HuH-7 (cell line): ENCODE measurements at regions not wholly inside any gene's neighbourhood (a gene's known extent, or its start where the extent isn't known, plus 50 kb on each side); places are given as distances from the start of the nearest gene placed in this dataset.

Experiments used
- DNase-seq: peaks from one replicate; pipeline ENCODE4 v3.0.0; 2011; ENCODE audit warnings: low spot score

DNA sequence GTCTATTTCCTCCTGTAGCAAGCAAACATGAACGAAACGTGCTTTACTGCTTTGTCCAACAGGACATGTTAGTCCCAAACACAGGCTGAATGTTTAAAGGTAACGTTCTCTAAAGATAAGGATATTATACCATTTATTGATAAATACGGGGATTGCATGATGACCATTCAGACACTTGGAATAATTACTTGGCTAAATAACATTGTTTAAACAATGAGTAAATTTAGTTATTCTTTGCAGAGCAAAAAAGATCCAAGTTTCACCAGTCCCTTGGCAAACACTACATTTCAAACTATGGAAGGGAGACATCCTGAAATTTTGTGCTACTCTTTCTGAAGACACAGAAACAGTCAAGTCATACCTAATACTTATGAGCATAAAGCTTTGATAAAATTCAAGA is 88.0 kb downstream of the ZNF280B start:
- DNase-seq = no peak

DNA sequence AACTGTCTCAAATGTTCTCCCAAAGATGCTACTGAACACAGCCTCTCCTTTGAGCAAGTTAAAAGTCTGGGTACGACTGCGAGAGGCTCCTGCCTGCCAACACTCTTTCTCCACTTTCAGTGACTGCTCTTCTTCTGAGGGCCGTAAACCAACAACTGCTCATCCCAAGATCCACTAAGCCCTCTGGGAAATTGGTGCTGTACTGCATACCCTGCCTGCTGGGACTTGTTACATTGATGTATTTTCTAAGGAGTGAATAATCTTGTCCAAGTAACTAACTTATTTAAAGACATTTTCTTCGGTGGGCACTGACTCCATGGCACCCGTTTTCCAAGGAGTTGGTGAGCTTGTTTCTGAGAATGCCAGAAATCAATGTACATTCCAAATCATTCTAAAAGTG is 87.2 kb downstream of the ZNF280B start:
- DNase-seq = no peak

DNA sequence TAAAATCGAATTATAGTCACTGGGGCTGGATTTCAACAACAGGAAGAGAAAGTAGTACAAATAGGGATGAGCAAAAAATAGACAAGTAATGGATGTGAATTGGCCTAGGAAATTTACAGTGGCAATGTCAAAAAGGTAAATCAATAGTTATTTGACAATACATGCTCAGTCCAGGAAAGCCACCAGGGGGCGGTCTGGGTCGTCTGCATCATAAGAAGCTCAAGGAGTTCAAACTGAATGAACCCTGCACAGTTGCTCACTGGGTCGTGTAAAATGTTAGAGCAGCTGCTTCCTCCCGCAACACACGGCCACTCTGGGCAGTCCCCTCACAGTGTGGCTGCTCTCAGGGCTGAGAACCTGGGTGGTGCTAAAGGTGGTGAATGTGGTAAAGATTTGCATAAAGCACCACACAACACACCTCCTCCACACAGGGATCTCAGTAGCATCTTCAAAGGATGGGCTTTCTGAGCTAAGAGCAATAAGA is 85.9 kb downstream of the ZNF280B start:
- peak; percentile 57 for DNase-seq

DNA sequence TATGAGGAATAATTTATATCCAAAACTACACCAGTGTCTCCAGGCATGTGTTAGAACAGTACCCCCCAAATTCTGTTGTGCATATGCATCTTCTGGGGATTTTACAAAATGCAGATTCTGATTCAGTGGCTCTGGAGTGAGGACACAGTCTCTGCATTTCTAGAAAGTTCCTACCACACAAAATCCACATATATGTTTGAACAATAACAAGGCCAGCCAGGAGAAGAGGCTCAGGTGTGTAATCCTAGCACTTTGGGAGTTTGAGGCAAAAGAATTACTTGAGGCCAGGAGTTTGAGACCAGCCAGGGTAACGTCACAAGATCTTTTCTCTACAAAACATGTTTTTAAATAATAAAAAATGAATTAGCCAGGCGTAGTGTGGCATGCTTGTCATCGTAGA is 84.9 kb downstream of the ZNF280B start:
- DNase-seq = no peak

DNA sequence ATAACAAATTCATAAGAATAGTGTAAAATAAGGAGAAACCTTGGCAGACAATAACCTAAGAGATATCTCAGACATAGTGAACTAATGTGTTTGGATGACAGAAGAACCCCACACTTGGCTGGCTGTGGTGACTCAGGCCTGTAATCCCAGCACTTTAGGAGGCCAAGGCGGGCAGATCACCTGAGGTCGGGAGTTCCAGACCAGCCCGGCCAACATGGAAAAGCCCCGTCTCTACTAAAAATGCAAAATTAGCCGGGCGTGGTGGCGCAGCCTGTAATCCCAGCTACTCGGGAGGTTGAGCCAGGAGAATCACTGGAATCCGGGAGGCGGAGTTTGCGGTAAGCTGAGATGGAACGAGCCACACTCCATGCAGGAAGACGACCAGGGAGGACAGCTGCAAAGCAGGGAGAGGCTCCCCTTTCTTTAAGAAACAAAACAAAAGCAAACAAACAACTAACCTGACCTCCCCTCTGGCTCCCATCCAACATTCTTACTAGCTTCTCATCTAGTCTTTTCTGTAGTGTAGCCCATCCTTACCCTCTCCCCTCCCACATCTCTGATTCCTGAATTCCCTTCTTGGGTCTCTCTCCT is 84.2 kb downstream of the ZNF280B start:
- no peak for DNase-seq

DNA sequence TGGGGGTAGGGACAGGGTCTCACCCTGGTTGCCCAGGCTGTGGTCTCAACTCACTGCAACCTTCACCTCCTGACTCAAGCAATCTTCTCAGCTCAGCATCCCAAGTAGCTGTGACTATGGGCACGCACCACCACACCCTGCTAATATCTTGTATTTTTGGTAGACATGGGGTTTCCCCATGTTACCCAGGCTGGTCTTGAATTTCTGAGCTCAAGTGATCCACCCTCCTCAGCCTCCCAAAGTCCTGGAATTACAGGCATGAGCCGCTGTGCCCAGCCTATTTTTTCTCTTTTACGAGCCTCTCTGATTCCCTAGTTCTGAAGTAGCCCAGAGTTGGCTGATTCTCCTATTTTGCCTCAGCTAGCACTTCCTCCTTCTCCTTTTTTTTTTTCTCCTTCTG is 83.6 kb downstream of the ZNF280B start:
- no peak for DNase-seq

DNA sequence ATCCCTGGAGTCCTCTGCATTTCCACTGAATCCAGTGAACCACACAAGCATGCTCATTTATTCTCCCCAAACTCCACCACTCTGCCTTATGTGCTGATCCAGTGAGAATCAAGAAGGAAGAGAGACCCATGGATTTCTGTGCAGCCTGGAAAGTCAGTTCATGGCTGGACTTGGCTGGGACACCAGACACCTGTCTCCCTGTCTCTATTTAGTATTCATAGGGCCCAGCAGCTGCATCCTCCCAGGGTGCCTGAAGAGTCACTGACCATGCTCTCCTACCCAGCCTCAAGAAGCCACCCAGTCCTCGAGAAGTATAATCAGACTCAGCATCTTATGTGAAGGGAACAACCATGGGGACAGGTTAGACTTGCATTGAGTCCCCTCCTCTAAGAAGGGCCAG is 83.2 kb downstream of the ZNF280B start:
- no peak for DNase-seq

DNA sequence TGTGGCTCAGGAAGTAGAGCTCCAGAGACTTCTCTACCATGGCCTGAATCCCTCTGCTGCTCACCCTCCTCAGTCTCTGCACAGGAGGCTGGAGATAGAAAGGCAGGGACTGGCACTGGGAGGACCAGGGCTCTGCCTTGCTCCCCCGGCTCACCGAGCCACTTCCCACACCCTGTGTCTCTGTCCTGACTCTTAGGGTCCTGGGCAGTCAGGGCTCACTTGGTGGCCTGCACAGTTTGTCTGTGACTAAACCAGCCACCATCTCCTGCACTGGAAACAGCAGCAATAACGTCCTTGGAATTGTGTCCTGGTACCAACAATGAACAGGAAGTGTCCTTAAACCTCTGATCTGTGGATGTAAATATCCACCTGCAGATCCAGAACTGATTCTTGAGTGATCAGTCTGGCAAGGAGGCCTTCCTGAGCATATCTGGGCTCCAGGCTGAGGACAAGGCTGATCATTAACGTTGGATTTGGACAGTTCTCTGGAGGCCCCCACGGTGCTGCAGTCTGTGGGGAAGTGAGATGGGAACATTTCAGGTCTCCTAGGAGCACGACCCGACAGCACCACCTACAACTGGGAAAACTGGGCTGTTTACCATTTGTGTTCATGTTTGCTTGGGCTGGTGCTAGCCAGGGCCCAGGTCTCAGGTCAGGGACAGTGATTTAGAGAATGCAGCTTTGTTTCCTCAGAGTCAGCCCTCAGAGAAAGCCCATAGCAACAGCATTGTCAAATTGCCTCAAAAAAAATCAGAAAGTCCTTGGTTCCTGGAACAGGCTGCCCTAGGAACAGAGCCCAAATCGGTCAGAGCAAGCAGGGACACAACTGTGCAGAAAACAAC is 82.5 kb downstream of the ZNF280B start:
- no peak for DNase-seq

DNA sequence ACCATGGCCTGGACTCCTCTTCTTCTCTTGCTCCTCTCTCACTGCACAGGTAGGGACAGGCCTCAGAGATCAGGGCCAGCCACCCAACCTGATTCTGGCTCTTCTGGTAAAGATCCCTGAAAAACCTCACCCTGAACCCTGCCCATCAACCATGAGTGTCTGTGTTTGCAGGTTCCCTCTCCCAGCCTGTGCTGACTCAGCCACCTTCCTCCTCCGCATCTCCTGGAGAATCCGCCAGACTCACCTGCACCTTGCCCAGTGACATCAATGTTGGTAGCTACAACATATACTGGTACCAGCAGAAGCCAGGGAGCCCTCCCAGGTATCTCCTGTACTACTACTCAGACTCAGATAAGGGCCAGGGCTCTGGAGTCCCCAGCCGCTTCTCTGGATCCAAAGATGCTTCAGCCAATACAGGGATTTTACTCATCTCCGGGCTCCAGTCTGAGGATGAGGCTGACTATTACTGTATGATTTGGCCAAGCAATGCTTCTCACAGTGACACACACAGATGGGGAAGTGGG is 80.9 kb downstream of the ZNF280B start:
- DNase-seq = no peak

DNA sequence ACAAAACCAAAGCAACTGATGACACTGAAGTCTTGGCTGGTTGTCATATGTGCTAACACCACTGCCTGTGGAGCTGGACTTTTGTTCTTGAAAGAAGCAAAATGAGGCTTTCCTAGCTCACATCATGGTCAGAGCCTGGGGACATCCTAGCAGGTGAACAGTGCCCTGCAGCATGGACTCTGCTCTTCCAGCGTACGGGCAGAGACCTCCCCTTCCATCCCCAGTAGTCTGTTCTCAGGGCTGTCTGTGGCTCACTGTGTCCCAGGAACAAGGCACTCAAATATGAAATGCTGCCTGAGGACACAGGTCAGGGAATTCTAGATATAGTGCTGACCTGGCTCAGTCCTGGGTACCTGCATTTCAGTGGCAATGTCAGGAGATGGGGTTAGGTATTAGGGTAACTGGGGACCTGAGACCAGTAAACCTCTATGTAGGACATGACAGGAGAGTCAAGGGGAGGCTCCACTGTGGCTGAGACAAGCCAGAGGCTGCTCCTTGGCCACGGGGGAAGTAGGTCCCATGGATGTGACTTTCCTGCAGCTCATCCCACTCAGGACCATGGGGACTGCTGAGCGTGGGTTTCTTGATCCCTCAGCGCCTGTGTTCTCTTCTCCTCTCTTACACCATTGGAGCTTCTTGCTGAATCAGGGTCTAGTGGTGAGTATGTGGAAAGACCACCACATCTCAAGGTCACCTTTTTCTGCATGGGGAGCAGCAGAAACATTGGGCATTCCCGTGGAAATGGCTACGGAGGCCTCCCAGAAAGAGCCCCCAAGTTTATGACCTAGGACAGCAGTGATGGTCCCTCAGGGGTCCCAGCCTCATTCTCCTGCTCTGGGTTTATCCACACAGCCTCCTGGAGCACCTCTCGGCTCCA is 80.1 kb downstream of the ZNF280B start:
- no peak for DNase-seq

DNA sequence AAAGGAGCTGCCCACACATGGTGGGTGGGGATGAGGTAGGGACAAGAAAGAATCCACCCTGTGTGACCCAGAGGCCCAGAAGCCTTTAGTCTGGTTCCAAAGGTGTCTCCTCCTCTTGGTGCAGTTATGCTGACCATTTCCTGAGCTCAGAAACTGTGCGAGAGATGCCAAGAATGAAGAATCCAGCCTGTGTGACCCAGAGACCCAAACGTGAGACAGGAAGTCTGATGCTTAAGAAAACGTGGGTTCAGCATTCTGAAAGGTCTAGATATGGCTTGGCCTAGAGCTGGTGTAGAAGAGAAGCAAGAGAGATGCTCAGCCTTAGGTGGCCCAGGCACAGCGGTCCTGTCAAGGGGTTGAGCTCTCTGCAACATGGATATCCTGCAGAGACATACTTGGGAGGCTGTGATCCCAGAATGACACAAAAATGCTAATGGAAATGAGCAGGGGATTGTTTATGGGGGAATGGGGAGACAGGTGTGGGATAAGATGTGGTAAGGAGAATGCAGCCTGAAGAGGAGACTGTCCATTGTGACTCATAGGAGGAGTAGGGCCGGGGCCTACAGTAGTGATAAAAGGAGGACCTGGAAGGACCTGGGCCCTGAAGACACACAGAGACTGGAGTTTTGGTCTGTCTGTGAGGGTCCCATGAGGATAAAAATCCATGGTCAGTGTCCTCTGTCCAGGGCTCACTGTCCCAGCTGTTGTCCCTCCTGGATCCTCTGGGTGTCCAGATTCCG is 79.0 kb downstream of the ZNF280B start:
- DNase-seq = no peak

DNA sequence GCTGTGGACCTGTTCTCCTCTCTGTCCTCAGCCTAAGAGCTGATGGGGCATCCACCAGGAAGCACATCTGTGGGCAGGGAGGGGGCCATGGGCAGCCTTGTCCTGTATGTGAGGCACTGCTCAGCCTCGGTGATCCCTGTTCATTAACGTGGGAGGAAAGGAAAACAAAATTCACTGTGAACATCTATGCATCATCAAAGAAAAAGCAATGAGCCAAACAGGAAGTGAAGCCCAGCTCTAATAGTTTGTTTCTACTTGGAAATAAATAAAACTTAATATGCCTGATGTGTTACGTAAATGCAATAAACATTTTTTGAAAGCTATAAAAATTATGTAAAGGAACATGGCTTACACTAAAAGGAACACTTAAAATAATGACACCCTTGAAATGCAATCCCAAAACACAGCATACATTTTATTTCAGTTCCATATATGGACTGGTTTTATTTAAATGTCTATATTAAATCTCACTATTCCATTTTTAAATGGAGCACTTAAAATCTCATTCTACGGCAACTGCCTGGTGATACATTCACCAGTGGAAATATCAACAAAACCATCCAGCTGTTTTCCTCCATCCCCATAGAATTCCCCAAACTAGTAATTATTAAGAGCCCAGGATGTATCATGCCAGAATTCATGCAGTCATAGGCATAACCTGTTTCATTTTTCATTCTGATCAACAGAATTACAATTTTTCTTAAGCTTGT is 78.3 kb downstream of the ZNF280B start:
- DNase-seq = no peak

DNA sequence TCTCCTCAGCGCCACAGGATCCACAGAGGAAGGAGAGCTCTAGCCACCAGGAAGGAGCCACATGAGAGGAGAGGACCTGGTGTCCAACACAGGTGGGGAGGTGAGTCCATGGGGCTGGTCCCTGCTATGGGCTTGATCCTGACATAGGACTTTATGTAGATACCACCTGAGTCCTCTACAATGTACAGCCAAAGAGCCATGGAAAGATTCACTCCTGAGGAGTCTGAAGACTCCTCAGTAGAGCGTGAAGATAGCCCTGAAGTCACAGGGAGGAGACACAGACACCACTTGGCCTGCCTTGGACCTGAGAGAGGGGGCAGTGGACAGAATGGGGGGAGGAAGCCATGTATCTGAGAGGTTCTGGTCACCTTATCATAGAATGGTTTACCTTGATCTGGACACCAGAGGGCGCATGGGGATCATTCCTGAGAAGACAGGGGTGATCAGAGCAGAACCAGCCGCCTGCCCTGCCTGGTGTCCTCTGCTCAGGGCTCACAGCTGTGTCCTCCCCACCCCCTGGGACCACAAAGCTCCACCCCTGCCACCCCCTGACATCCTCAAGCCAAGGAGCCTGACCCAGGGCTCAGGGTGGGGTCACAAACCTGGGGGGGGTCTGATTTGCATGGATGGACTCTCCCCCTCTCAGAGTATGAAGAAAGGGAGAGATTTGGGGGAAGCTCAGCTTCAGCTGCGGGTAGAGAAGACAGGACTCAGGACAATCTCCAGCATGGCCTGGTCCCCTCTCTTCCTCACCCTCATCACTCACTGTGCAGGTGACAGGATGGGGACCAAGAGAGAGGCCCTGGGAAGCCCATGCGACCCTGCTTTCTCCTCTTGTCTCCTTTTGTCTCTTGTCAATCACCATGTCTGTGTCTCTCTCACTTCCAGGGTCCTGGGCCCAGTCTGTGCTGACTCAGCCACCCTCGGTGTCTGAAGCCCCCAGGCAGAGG is 77.0 kb downstream of the ZNF280B start:
- peak; percentile 79 for DNase-seq

DNA sequence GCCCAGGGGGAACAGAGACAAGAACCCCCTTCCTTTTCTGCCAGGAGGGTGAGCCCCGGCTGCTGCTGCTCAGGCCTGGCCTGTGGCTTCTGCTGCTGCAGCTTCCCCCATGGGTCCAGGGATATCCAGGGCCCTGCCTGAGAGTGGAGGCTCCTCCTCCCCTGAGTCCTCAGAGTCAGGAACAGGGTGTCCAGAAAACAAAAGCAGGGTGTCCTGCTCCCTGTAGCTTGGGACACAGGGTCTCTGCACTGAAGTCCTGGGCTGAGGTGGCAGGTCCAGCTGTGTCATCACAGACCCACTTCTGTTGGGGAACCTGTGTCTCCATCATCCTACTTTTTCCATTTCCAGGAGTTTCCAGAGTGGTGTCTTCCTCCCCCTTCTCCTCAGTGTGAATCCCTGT is 76.1 kb downstream of the ZNF280B start:
- no peak for DNase-seq

DNA sequence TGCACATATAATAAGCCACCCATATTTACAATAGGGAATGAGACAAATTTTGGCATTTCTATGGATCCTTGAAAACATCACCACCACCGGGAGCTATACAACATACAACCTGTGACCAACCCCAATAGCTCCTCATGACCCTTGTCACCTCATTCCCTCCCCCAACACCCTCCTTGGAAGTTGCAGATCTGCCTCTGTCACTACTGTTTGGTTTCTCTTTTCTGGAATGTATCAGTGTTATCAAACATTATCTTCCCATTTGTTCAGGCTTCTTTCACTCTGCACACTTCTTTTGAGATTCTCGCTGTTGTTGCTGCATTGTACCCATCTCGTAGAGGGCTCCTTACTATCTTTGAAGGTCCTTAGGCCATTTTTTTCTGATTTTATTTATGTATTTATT is 75.6 kb downstream of the ZNF280B start:
- DNase-seq = no peak

DNA sequence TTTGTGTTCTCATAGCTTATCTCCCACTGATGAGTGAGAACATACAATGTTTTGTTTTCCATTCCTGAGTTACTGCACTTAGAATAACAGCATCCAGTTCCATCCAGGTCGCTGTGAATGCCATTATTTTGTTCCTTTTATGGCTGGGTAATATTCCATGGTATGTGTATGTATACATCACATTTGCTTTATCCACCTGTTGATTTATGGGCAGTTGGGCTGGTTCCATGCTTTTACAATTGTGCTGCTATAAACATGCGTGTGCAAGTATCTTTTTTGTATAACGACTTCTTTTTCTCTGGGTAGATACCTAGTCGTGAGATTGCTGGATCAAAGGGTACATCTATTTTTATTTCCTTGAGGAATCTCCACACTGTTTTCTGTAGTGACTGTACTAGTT is 74.8 kb downstream of the ZNF280B start:
- no peak for DNase-seq
